ENCODE measurements at regions not wholly inside any gene's neighbourhood (a gene's known extent, or its start where the extent isn't known, plus 50 kb on each side); places are given as distances from the start of the nearest gene placed in this dataset.

- DNase-seq: peak in 2 of 4 experiments; percentile 11 to 50
Measured at GRCh38 chr10:110399106-110399964, 94.6 kb upstream of the SMNDC1 start.

DNA sequence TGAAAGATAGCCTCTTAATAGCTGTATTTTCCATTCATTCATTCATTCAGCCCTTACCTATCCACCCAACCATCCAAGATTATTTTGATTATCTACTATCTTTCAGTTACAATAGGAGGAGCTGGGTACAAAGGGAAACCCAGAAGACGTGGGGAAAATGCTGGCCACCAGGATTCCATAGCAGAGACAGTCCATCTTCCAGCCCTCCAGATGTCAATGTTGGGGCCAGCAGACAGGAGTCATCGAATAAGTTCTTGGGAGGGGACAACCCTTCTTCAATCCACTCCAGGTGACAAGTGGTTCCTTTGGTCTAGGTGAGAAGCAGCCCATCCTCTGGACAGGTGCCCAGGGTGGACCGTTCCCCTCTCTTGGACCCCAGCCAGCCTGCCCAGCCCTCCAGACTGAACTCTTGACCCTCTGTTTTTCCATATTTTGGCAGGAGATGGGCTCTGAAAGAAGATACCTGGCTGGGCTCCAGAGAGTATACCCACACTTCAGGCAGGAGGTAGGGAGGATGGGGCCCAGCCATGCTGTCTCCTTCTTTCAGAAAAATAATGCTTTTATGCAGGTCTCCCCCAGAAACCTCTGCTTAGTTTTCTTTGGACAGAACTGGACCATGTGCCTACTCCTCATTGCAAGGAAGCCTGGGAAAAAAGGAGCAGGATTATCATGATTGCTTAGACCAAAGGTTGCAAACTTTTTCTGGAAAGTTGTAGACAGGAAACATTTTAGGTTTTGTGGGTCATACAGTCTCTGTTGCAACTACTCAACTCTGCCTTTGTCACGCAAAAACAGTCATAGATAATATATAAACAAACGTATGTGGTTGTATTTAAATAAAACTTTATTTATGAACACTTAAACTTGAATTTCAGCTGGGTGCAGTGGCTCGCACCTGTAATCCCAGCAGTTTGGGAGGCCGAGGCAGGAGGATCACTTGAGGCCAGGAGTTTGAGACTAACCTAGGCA lies 95.5 kb upstream of the SMNDC1 start:
- DNase-seq: no peak

DNA sequence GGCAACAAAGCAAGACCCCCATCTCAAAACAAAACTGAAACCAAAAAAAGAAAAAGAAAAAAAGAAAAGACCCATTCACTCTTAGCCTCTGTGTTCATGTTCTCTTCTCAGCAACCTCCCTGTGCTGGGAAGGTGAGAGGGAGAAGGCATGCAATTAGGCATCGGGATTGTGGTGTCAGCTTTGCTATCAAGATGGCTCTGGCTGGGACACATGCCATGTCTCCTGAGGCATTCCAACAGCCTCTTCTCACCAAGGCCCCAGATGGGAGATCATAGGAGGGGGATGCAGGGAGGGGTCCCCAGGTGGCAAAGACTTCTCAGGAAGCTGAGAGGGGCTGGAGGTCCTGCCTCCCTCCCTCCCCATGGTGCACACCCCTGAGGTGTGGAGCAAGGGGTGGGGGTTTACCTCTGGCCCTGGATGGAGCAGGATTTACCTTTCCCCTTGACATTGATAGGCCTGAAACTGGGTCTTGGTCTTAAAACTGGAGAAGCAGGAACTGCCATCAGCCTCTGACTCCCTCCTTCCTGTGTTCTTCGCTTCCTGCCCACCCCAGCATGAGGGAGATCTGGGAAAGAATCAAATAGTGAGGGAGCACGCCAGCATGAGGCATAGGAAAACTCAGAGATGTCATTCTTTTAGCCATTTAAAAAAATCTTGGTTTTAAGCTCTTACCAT lies 96.2 kb upstream of the DUSP5 start:
- DNase-seq: no peak

- no peak for DNase-seq
Measured at GRCh38 chr10:110402077-110402416, 95.7 kb upstream of the DUSP5 start.

- DNase-seq: no peak
Measured at GRCh38 chr10:110403593-110403992, 94.1 kb upstream of the DUSP5 start.

DNA sequence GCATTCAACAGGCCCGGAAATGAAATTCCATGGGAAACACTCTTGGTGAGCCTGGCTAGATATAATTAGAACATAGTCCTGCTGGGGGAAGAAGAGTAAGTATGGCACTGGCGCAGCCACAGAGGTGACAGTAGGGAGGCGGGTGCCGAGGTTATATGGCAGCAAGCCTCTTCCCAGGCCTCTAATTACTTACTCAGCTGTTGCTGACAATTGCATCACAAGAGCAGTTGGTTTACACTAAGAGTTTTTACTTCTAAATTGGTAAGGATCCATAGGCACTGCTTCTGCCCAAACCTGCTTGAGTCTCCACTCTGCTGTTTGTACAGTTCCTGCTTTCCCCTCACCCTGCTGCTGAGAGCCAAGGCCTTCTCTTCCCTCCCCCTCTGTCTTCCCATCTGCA lies 93.3 kb upstream of the DUSP5 start:
- DNase-seq: no peak

GRCh38 chr10:110404825-110405224 lies 92.9 kb upstream of the DUSP5 start:
- no peak for DNase-seq

DNA sequence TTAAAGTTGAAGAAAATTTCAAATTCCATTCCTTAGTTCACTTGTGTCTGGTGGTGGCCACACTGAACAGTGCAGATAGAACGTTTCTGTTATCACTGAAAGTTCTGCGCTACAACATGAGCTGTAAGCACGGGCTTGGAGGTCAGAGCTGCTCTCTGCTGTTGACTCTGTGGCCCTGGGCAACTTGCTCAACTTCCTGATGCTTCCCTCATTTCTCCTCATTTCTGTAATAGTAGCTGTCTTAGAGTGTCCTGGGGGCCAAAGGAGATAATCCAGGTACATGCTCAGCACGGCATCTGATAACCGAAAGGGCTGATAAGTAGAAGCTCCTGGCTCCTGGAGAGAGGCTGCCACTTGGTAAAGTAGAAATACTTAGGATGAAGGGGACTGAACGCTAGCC lies 92.3 kb upstream of the DUSP5 start:
- no peak for DNase-seq

GRCh38 chr10:110407301-110408170 lies 90.2 kb upstream of the DUSP5 start:
- DNase-seq: no peak

DNA sequence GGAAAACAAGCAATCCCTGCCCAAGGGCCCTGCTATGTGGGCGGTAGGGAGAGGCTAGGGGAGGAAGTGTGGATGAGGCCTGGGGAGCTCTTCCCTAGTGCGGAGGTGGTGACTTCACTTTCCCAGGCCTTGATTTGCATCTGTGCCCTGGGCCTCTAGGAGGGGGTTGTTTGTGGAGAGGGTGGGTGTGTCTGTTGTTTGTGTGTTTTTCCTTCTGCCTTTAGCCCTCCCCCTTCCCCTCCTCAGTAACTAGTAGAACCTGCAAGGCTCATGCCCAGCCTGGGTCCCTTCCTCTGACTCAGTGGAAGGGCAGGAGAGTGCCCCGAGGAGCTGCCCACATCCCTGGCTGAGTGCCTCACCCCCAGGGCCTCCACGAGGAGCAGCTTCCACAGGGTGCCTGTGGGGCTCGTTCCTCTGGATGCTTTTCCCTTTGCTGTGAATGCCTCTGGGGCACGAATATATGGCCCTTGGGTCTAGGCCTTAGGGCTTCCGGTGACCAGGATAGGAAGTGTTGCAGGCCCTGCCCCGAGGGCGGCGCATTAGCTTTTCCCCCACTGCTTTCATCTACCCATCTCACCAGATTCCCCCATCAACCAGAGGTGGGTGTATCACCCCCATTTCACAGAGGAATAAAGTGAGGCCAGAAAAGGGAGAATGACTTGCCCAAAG lies 89.4 kb upstream of the DUSP5 start:
- peak; percentile 61 to 85 (median 78) for DNase-seq

DNA sequence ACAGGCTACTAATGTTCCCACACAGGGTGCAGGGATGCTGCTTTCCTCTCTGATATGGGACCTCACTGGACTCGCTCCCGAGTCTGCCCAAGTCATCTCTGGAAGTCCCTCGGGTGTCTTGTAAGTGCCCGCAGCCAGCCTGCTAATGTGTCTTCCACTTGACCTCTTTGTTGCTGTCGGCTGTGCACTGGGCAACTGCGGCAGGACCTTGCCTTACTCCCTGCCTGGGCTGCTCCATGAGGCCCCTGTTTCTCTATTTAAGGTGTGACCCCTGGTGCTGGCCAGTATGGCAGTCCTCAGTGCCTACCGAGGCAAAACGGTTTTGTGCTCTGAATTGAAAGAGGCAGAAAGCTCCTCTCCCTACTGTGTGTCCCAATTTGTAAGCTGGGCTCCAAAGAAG lies 88.8 kb upstream of the DUSP5 start:
- DNase-seq: no peak

DNA sequence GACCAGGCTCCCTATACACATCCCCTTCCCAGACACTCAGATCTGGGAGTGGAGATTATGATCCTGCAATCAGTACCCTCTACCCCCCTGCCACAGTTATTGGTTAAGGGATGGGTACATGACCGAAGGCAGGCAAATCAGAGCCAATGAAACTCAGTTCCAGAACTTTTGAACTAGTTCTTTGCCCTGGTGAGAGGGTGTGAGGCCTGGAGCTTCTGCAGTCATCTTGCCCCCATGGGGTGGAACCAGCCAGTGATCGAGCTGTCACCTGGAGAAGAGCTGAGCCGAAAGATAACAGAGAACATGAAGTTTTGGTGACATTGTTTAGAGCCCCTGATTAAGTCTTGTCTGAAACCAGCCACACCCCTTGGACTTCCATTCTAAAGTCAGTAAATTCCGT lies 88.2 kb upstream of the DUSP5 start:
- DNase-seq: no peak

- DNase-seq: no peak
Measured at GRCh38 chr10:110409926-110410325, 87.8 kb upstream of the DUSP5 start.

DNA sequence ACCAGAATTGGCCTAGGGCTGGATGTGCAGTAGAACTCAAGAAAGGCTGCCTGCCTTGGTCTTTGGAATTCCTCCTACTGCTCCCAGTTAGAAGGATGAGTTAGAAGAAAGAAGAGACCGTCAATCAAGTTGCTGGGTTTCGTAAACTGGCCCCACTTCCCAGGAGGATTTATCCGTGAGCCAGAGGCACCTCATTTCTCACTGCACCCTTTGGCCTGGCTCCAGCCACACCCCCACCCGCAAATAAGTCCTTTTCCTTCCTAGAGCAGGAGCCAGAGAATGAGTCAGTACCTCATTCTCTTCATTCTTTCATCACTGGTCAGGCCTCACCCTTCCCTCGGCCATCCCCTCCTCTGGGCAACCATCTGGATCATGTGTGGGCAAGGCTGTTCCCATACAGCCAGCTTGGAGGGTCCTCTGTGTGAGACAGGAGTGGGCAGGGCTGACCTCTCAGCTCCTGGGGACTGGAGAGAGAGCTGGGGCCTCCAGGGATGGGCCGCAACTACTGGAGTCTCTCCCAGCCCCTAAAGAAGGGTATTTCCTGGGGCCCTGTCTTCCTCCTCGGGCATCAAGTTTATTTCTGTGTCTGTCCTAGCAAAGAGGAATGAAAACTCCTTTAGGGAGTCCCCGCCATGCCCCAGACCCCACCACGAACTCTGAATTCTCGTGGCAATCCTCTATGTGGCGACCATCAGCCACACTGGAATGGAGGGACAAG lies 87.2 kb upstream of the DUSP5 start:
- peak in 2 of 4 experiments; percentile 53 to 57 for DNase-seq

- no peak for DNase-seq
Measured at GRCh38 chr10:110411047-110411410, 86.7 kb upstream of the DUSP5 start.

GRCh38 chr10:110413049-110413783 lies 84.5 kb upstream of the DUSP5 start:
- DNase-seq: peak in 2 of 4 experiments; percentile 40 to 47

- peak in 1 of 4 experiments; percentile 30 for DNase-seq
Measured at GRCh38 chr10:110413903-110414547, 83.7 kb upstream of the DUSP5 start.

GRCh38 chr10:110414548-110415309 lies 83.0 kb upstream of the DUSP5 start:
- DNase-seq: peak; percentile 67 to 83 (median 75)

- peak in 3 of 4 experiments; percentile 37 to 49 (median 46) for DNase-seq
Measured at GRCh38 chr10:110415809-110416208, 81.9 kb upstream of the DUSP5 start.

All from suppressor macrophage (primary cell).